Liver (tissue), 8 donors: ENCODE measurements at regions not wholly inside any gene's neighbourhood (a gene's known extent, or its start where the extent isn't known, plus 50 kb on each side); places are given as distances from the start of the nearest gene placed in this dataset.

Experiments used
- DNase-seq: peaks from one replicate; pipeline ENCODE4 v3.0.0-alpha.2; 2017; ENCODE audit warnings: low spot score
- H3K27ac ChIP-seq, 2 donors: one replicate each; pipeline ENCODE4 v1.7.0; 2013; ENCODE audit warnings: inconsistent platforms in 2 of 2, low read length in 2 of 2, control low read depth in 1 of 2, low read depth in 1 of 2, mild to moderate bottlenecking in 1 of 2
- H3K27me3 ChIP-seq, 4 donors: one replicate each; pipeline versions ENCODE4 v1.6.1 to v1.7.0; 2013; ENCODE audit warnings: low read length in 3 of 4, inconsistent platforms in 1 of 4, mild to moderate bottlenecking in 1 of 4, moderate library complexity in 1 of 4; ENCODE audit not compliant: control insufficient read depth in 4 of 4, insufficient read depth in 4 of 4
- H3K36me3 ChIP-seq, 4 donors: one replicate each; pipeline versions ENCODE4 v1.6.1 to v1.7.0; 2013; ENCODE audit warnings: low read length in 3 of 4, mild to moderate bottlenecking in 3 of 4, low read depth in 1 of 4, moderate library complexity in 1 of 4; ENCODE audit not compliant: control insufficient read depth in 4 of 4, insufficient read depth in 3 of 4
- H3K4me1 ChIP-seq, 4 donors: one replicate each; pipeline versions ENCODE4 v1.6.1 to v1.7.0; 2013; ENCODE audit warnings: low read length in 3 of 4, mild to moderate bottlenecking in 3 of 4, moderate library complexity in 1 of 4; ENCODE audit not compliant: control insufficient read depth in 4 of 4, insufficient read depth in 4 of 4
- H3K4me3 ChIP-seq, 3 donors: one replicate each; pipeline versions ENCODE4 v1.6.1 to v1.7.0; 2013; ENCODE audit warnings: low read length in 3 of 3, control low read depth in 1 of 3, low read depth in 1 of 3, mild to moderate bottlenecking in 1 of 3
- H3K9ac ChIP-seq, 2 donors: one replicate each; pipeline ENCODE4 v1.7.0; 2013; ENCODE audit warnings: low read length in 2 of 2, mild to moderate bottlenecking in 2 of 2, moderate library complexity in 2 of 2, control low read depth in 1 of 2, low read depth in 1 of 2
- H3K9me3 ChIP-seq, 4 donors: one replicate each; pipeline versions ENCODE4 v1.6.1 to v1.7.0; 2013; ENCODE audit warnings: low read length in 3 of 4; ENCODE audit not compliant: control insufficient read depth in 4 of 4
- EGR1 ChIP-seq, 2 donors: IDR thresholded peaks; 2 replicates each; pipeline ENCODE4 v1.6.1; 2016 to 2018; ENCODE audit warnings: antibody characterized with exemption in 2 of 2, low read depth in 2 of 2
- FOXA1 ChIP-seq: IDR thresholded peaks from 2 replicates; pipeline ENCODE4 v1.6.1; 2016; ENCODE audit warnings: antibody characterized with exemption
- FOXA2 ChIP-seq: IDR thresholded peaks from 2 replicates; pipeline ENCODE4 v1.6.1; 2016; ENCODE audit warnings: antibody characterized with exemption
- GABPA ChIP-seq, 2 donors: IDR thresholded peaks in 1 of 2; conservative IDR thresholded peaks in 1 of 2; 2 replicates each; pipeline ENCODE4 v1.6.1; 2016; ENCODE audit warnings: antibody characterized with exemption in 2 of 2, mild to moderate bottlenecking in 1 of 2, moderate library complexity in 1 of 2
- HNF4A ChIP-seq, 2 donors: conservative IDR thresholded peaks; 2 replicates each; pipeline ENCODE4 v1.6.1; 2016; ENCODE audit warnings: antibody characterized with exemption in 2 of 2, mild to moderate bottlenecking in 2 of 2
- HNF4G ChIP-seq: IDR thresholded peaks from 2 replicates; pipeline ENCODE4 v1.6.1; 2016; ENCODE audit warnings: antibody characterized with exemption
- JUND ChIP-seq, 2 donors: IDR thresholded peaks; 2 replicates each; pipeline ENCODE4 v1.6.1; 2016; ENCODE audit warnings: antibody characterized with exemption in 2 of 2
- NR2F2 ChIP-seq: IDR thresholded peaks from 2 replicates; pipeline ENCODE4 v1.6.1; 2016; ENCODE audit warnings: antibody characterized with exemption
- RAD21 ChIP-seq, 2 donors: IDR thresholded peaks; 2 replicates each; pipeline ENCODE4 v1.6.1; 2016; ENCODE audit warnings: antibody characterized with exemption in 2 of 2, mild to moderate bottlenecking in 2 of 2
- RXRA ChIP-seq, 2 donors: IDR thresholded peaks; 2 replicates each; pipeline ENCODE4 v1.6.1; 2017 to 2018; ENCODE audit warnings: antibody characterized with exemption in 2 of 2, mild to moderate bottlenecking in 1 of 2
- SP1 ChIP-seq: IDR thresholded peaks from 2 replicates; pipeline ENCODE4 v1.6.1; 2018; ENCODE audit warnings: antibody characterized with exemption, mild to moderate bottlenecking
- TAF1 ChIP-seq: conservative IDR thresholded peaks from 2 replicates; pipeline ENCODE4 v1.6.1; 2016; ENCODE audit warnings: antibody characterized with exemption, mild to moderate bottlenecking
- YY1 ChIP-seq: IDR thresholded peaks from 2 replicates; pipeline ENCODE4 v1.6.1; 2016; ENCODE audit warnings: antibody characterized with exemption, mild to moderate bottlenecking
- WGBS: extraction: QIAGEN DNeasy Blood & Tissue Kit; methylation state at CpG from one replicate; pipeline ENCODE4 v1.1.7; 2013; 5-methylcytosine and 5-hydroxymethylcytosine counted together
- TF ChIP-seq, protein P1 (sequence below): IDR thresholded peaks from 2 replicates; pipeline ENCODE4 v1.6.1; 2016; ENCODE audit warnings: antibody characterized with exemption, mild to moderate bottlenecking
- TF ChIP-seq, protein P2 (sequence below): IDR thresholded peaks from 2 replicates; pipeline ENCODE4 v1.6.1; 2016; ENCODE audit warnings: antibody characterized with exemption
- TF ChIP-seq, protein P3 (sequence below): fragments of 150-350 bp; IDR thresholded peaks from 2 replicates; pipeline ENCODE4 v1.5.1; 2017; ENCODE audit warnings: improper control_type of control experiment, low read depth, low read length; ENCODE audit not compliant: missing input control
- TF ChIP-seq, protein P4 (sequence below): IDR thresholded peaks from 2 replicates; pipeline ENCODE4 v1.6.1; 2016; ENCODE audit warnings: antibody characterized with exemption
- TF ChIP-seq, protein P5 (sequence below): IDR thresholded peaks from 2 replicates; pipeline ENCODE4 v1.6.1; 2016; ENCODE audit warnings: antibody characterized with exemption
- donor health status: healthy.
- donor health status: healthy.
- donor health status: healthy.
- donor health status: healthy.
- donor health status: healthy.

DNA sequence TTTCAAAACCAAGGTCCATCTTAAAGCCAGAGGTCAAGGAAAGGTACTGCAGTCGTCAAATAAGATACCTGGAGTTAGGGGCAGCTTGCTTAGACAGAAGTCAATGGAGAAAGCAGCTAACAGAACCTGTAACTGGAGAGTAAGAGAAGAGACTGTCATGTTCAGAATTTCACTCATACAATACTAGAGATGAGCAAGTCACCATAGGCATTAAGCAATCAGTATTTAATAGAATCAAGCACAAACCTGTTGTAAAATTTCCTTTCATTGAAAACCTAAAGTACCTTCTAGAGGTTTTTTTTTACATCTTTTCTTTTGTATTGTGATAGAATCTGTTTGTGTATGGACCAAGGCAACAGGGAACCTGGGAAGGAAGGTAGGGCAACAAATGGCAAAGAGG, 183.4 kb upstream of the ERBB4 start:
- TF ChIP-seq FOXA1 (no peak), NR2F2 (no peak), RXRA (IDR thresholded peaks at IDR 0.05) (no peak), GABPA (IDR thresholded peaks at IDR 0.05 in 1 of 2, conservative IDR thresholded peaks at IDR 0.05 in 1 of 2) (no peak), TAF1 (no peak), FOXA2 (no peak), JUND (IDR thresholded peaks at IDR 0.05) (no peak), EGR1 (IDR thresholded peaks at IDR 0.05; ENCODE audit: low read depth in 2 of 2) (no peak), HNF4A (conservative IDR thresholded peaks at IDR 0.05) (no peak), YY1 (no peak), RAD21 (IDR thresholded peaks at IDR 0.05) (no peak), HNF4G (no peak), SP1 (no peak)
- TF ChIP-seq, protein P1, sequence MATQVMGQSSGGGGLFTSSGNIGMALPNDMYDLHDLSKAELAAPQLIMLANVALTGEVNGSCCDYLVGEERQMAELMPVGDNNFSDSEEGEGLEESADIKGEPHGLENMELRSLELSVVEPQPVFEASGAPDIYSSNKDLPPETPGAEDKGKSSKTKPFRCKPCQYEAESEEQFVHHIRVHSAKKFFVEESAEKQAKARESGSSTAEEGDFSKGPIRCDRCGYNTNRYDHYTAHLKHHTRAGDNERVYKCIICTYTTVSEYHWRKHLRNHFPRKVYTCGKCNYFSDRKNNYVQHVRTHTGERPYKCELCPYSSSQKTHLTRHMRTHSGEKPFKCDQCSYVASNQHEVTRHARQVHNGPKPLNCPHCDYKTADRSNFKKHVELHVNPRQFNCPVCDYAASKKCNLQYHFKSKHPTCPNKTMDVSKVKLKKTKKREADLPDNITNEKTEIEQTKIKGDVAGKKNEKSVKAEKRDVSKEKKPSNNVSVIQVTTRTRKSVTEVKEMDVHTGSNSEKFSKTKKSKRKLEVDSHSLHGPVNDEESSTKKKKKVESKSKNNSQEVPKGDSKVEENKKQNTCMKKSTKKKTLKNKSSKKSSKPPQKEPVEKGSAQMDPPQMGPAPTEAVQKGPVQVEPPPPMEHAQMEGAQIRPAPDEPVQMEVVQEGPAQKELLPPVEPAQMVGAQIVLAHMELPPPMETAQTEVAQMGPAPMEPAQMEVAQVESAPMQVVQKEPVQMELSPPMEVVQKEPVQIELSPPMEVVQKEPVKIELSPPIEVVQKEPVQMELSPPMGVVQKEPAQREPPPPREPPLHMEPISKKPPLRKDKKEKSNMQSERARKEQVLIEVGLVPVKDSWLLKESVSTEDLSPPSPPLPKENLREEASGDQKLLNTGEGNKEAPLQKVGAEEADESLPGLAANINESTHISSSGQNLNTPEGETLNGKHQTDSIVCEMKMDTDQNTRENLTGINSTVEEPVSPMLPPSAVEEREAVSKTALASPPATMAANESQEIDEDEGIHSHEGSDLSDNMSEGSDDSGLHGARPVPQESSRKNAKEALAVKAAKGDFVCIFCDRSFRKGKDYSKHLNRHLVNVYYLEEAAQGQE: no peak
- TF ChIP-seq, protein P2, sequence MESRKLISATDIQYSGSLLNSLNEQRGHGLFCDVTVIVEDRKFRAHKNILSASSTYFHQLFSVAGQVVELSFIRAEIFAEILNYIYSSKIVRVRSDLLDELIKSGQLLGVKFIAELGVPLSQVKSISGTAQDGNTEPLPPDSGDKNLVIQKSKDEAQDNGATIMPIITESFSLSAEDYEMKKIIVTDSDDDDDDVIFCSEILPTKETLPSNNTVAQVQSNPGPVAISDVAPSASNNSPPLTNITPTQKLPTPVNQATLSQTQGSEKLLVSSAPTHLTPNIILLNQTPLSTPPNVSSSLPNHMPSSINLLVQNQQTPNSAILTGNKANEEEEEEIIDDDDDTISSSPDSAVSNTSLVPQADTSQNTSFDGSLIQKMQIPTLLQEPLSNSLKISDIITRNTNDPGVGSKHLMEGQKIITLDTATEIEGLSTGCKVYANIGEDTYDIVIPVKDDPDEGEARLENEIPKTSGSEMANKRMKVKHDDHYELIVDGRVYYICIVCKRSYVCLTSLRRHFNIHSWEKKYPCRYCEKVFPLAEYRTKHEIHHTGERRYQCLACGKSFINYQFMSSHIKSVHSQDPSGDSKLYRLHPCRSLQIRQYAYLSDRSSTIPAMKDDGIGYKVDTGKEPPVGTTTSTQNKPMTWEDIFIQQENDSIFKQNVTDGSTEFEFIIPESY: no peak
- TF ChIP-seq, protein P3, sequence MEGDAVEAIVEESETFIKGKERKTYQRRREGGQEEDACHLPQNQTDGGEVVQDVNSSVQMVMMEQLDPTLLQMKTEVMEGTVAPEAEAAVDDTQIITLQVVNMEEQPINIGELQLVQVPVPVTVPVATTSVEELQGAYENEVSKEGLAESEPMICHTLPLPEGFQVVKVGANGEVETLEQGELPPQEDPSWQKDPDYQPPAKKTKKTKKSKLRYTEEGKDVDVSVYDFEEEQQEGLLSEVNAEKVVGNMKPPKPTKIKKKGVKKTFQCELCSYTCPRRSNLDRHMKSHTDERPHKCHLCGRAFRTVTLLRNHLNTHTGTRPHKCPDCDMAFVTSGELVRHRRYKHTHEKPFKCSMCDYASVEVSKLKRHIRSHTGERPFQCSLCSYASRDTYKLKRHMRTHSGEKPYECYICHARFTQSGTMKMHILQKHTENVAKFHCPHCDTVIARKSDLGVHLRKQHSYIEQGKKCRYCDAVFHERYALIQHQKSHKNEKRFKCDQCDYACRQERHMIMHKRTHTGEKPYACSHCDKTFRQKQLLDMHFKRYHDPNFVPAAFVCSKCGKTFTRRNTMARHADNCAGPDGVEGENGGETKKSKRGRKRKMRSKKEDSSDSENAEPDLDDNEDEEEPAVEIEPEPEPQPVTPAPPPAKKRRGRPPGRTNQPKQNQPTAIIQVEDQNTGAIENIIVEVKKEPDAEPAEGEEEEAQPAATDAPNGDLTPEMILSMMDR: no peak
- TF ChIP-seq, protein P4, sequence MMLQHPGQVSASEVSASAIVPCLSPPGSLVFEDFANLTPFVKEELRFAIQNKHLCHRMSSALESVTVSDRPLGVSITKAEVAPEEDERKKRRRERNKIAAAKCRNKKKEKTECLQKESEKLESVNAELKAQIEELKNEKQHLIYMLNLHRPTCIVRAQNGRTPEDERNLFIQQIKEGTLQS: no peak
- TF ChIP-seq, protein P5, sequence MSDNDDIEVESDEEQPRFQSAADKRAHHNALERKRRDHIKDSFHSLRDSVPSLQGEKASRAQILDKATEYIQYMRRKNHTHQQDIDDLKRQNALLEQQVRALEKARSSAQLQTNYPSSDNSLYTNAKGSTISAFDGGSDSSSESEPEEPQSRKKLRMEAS: no peak
- no peaks in the 10 kb centered on the region for H3K36me3 ChIP-seq

More for the DNA sequence above, 183.4 kb upstream of the ERBB4 start:
- Histone ChIP-seq H3K27ac (no peak overlapping the region), H3K4me1 (no peaks in the 10 kb centered on the region), H3K4me3 (no peak overlapping the region), H3K27me3 (no peaks in the 10 kb centered on the region), H3K9ac (no peak overlapping the region), H3K9me3 (no peaks in the 10 kb centered on the region)
- WGBS: 84% methylated on average over 1 of the region's 1 CpG
- DNase-seq: no peak
